Activated CD8-positive, alpha-beta T cell treated with anti-CD3 and anti-CD28 coated beads for 36 hours (primary cell): ENCODE measurements at regions not wholly inside any gene's neighbourhood (a gene's known extent, or its start where the extent isn't known, plus 50 kb on each side); places are given as distances from the start of the nearest gene placed in this dataset.

Experiments used
- ATAC-seq: fragments of 200-7000 bp; cut with Tn5 transposase; one replicate; pipeline ENCODE4 v1.10.0; 2021; ENCODE audit warnings: mild to moderate bottlenecking, moderate library complexity
- CTCF ChIA-PET: fragments of 350-600 bp; sonication (Branson Sonifier 250); formaldehyde crosslinking; loops from one replicate; lab custom pipeline; 2021; ENCODE audit warnings: antibody characterized with exemption; lab: Charles Lee
- POLR2A ChIA-PET: fragments of 350-600 bp; sonication (Branson Sonifier 250); formaldehyde crosslinking; loops from one replicate; lab custom pipeline; 2021; ENCODE audit warnings: antibody characterized with exemption; lab: Charles Lee
- DNase-seq: peaks from one replicate; pipeline ENCODE4 v3.0.0-alpha.2; 2020
- H3K27ac Mint-ChIP-seq: one replicate; pipeline ENCODE4 v1.8.0; 2021; ENCODE audit warnings: mild to moderate bottlenecking, mixed read lengths
- H3K27me3 Mint-ChIP-seq: one replicate; pipeline ENCODE4 v1.8.0; 2021; ENCODE audit warnings: mixed read lengths
- H3K36me3 Mint-ChIP-seq: one replicate; pipeline ENCODE4 v1.8.0; 2021; ENCODE audit warnings: low read depth, mixed read lengths
- H3K4me1 Mint-ChIP-seq: one replicate; pipeline ENCODE4 v1.8.0; 2021; ENCODE audit warnings: low read depth, mixed read lengths
- H3K4me3 Mint-ChIP-seq: one replicate; pipeline ENCODE4 v1.8.0; 2021; ENCODE audit warnings: mild to moderate bottlenecking, moderate library complexity, mixed read lengths
- H3K9me3 Mint-ChIP-seq: one replicate; pipeline ENCODE4 v1.8.0; 2021; ENCODE audit warnings: mixed read lengths
- intact Hi-C: fragments of 100-400 bp; cut with micrococcal nuclease; formaldehyde crosslinking; loops from one replicate; pipeline ENCODE4 v1.10.0; 2022
- TF ChIP-seq, protein P1 (sequence below): fragments of 200-600 bp; IDR thresholded peaks from one replicate; pipeline ENCODE4 v1.8.0; 2022; ENCODE audit warnings: antibody characterized with exemption, mild to moderate bottlenecking

- ChIA-PET CTCF (no interaction called here), POLR2A (no interaction called here)
- H3K4me3 Mint-ChIP-seq = no peak overlapping the region
- no peak for DNase-seq
- TF ChIP-seq, protein P1, sequence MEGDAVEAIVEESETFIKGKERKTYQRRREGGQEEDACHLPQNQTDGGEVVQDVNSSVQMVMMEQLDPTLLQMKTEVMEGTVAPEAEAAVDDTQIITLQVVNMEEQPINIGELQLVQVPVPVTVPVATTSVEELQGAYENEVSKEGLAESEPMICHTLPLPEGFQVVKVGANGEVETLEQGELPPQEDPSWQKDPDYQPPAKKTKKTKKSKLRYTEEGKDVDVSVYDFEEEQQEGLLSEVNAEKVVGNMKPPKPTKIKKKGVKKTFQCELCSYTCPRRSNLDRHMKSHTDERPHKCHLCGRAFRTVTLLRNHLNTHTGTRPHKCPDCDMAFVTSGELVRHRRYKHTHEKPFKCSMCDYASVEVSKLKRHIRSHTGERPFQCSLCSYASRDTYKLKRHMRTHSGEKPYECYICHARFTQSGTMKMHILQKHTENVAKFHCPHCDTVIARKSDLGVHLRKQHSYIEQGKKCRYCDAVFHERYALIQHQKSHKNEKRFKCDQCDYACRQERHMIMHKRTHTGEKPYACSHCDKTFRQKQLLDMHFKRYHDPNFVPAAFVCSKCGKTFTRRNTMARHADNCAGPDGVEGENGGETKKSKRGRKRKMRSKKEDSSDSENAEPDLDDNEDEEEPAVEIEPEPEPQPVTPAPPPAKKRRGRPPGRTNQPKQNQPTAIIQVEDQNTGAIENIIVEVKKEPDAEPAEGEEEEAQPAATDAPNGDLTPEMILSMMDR = no peak
- no peaks in the 10 kb centered on the region for H3K9me3 Mint-ChIP-seq
- no peaks in the 10 kb centered on the region for H3K4me1 Mint-ChIP-seq
- H3K27ac Mint-ChIP-seq = no peak overlapping the region
- no peaks in the 10 kb centered on the region for H3K36me3 Mint-ChIP-seq
- no peak for ATAC-seq
- H3K27me3 Mint-ChIP-seq = no peaks in the 10 kb centered on the region
- intact Hi-C loops = no loop called here
These were observed 650.2 kb upstream of the SLC39A10 start for GRCh38 chr2:195006856-195007255.

DNA sequence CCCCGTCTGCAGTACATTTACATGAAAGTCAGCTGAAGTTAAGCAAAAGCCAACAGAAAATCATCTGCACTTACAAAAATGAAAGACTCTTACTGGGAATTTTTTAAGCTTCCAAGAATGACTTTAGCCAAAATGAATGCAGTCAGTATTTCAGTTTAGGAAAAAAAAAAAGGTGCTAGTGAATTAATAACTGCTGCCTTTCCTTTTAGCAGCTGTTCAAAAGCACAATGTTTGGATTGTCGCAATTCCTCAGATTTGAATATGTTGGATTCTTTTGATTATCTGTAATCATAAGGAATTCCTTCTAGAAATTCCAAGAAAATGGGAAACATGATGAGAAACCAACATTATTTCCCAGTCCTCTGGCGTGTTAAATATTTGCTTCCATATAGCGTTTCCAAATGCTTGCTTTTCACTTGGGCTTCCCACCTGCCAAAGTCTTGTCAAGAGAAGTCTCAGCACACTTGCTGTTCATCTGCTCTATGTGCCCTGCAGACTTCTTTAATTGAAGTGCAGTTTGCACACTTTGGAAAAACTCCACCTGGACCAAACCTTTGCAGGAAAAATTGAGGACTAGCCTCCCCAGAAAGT, 653.0 kb upstream of the SLC39A10 start:
- TF ChIP-seq, protein P1 = no peak
- ChIA-PET CTCF (no interaction called here), POLR2A (no interaction called here)
- H3K9me3 Mint-ChIP-seq = no peaks in the 10 kb centered on the region
- no peaks in the 10 kb centered on the region for H3K4me1 Mint-ChIP-seq
- H3K27ac Mint-ChIP-seq = no peak overlapping the region
- intact Hi-C loops = no loop called here
- ATAC-seq (no peak), DNase-seq (no peak)
- H3K4me3 Mint-ChIP-seq = no peak overlapping the region
- H3K36me3 Mint-ChIP-seq = no peaks in the 10 kb centered on the region
- peaks cover 1% of the 10 kb centered on the region for H3K27me3 Mint-ChIP-seq

DNA sequence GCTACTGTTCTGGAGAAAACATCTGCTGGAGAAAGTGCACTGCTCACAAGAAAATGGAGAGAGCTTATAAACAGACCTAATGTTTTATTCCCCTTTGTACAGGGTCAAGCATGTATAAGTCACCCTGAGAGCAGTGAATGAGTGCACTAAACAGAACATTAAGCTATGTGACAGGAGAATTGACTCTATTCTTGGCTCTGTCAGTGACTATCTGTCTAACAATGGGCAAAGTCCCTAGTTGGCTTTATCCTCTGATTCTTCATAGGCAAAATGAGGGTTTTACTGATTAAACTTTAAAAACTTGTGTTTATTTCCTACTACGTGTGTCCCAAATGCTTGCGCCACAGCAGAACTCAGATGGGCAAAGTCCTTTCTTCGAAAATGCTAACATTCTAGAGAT, 655.1 kb upstream of the SLC39A10 start:
- H3K27ac Mint-ChIP-seq = no peak overlapping the region
- no peak overlapping the region for H3K4me3 Mint-ChIP-seq
- H3K4me1 Mint-ChIP-seq = no peaks in the 10 kb centered on the region
- H3K27me3 Mint-ChIP-seq = peaks cover 1% of the 10 kb centered on the region
- intact Hi-C loops = no loop called here
- H3K36me3 Mint-ChIP-seq = no peaks in the 10 kb centered on the region
- ChIA-PET POLR2A (no interaction called here), CTCF (no interaction called here)
- TF ChIP-seq, protein P1 = no peak
- ATAC-seq (no peak), DNase-seq (no peak)
- H3K9me3 Mint-ChIP-seq = no peaks in the 10 kb centered on the region

DNA sequence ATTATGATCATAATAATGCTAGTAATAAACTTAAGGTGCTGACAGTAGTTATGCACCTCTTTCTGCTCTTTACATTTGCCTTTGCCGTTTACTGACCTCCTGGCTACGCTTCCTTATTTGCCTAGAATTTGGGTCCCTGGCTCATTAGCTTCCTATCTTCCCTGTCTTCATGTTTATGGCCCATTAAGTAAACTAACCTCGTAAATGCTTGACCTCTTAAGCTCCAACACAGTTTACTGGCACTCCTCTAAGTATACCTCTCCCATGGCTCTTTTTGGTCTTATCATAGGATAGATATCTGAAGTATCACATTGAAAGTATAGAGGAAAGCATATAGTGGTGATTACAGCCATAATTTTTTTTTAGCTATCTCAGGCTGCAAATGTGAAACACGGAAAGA, 657.3 kb upstream of the SLC39A10 start:
- no peaks in the 10 kb centered on the region for H3K36me3 Mint-ChIP-seq
- no peak for ATAC-seq
- H3K4me1 Mint-ChIP-seq = no peaks in the 10 kb centered on the region
- peaks cover 1% of the 10 kb centered on the region for H3K27me3 Mint-ChIP-seq
- CTCF ChIA-PET = interaction anchor here (0.6 kb wide), 1 partner anchor 1067 kb away, joined by 3 read pairs; no protein-coding TSS in a partner anchor
- no peak for DNase-seq
- no peaks in the 10 kb centered on the region for H3K9me3 Mint-ChIP-seq
- intact Hi-C loops = no loop called here
- POLR2A ChIA-PET = no interaction called here
- TF ChIP-seq, protein P1 = no peak
- H3K27ac Mint-ChIP-seq = no peak overlapping the region
- no peak overlapping the region for H3K4me3 Mint-ChIP-seq

- Mint-ChIP-seq H3K9me3 (no peaks in the 10 kb centered on the region), H3K27ac (no peak overlapping the region), H3K36me3 (no peaks in the 10 kb centered on the region), H3K4me3 (no peak overlapping the region), H3K4me1 (no peaks in the 10 kb centered on the region), H3K27me3 (no peaks in the 10 kb centered on the region)
- DNase-seq (no peak), ATAC-seq (no peak)
- intact Hi-C loops = no loop called here
- ChIA-PET CTCF (no interaction called here), POLR2A (no interaction called here)
- TF ChIP-seq, protein P1 = no peak
These were observed 664.4 kb upstream of the SLC39A10 start for GRCh38 chr2:194992648-194993047.
